ENCODE measurements at regions not wholly inside any gene's neighbourhood (a gene's known extent, or its start where the extent isn't known, plus 50 kb on each side); places are given as distances from the start of the nearest gene placed in this dataset.

DNA sequence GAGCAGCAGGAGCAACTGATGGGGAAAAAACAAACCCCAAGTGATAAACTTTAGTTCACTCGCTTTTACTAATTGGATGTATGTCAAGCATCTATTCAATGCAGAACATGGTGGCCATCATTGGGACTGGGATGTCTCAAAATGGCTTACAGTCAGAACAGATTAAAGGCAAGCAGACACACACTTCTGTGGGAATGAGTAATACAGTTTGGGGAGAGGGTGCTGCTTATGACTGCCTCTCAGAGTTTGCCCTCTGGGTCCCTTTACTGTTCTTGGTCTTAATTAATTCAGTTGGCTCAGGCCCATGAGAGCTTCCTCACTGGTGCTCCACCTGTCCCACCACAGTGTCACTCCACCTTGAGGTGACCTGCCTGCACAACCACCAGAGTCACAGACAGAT lies 119.5 kb downstream of the TBX19 start:
- TF ChIP-seq SREBF2 (IDR thresholded peaks at IDR 0.05) = no peak
- no peak for TF ChIP-seq EP300 (IDR thresholded peaks at IDR 0.05)
- TF ChIP-seq CTCF (IDR thresholded peaks at IDR 0.05) = no peak
- TF ChIP-seq POLR2A (IDR thresholded peaks at IDR 0.05; ENCODE audit: low read length) = no peak
- TF ChIP-seq, protein P1, sequence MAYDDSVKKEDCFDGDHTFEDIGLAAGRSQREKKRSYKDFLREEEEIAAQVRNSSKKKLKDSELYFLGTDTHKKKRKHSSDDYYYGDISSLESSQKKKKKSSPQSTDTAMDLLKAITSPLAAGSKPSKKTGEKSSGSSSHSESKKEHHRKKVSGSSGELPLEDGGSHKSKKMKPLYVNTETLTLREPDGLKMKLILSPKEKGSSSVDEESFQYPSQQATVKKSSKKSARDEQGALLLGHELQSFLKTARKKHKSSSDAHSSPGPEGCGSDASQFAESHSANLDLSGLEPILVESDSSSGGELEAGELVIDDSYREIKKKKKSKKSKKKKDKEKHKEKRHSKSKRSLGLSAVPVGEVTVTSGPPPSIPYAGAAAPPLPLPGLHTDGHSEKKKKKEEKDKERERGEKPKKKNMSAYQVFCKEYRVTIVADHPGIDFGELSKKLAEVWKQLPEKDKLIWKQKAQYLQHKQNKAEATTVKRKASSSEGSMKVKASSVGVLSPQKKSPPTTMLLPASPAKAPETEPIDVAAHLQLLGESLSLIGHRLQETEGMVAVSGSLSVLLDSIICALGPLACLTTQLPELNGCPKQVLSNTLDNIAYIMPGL (CRISPR knock-in tag; IDR thresholded peaks at IDR 0.05; ENCODE audit: borderline replicate concordance) = no peak
- no peak for TF ChIP-seq MAX (IDR thresholded peaks at IDR 0.05)
- TF ChIP-seq SMC3 (IDR thresholded peaks at IDR 0.05) = no peak
- no peak for TF ChIP-seq JUN (IDR thresholded peaks at IDR 0.05)
- no peak for TF ChIP-seq RFX5 (IDR thresholded peaks at IDR 0.05)
- no peak for TF ChIP-seq EHMT2 (IDR thresholded peaks at IDR 0.05; ENCODE audit: low read depth)
- no peak for TF ChIP-seq RAD21 (conservative IDR thresholded peaks at IDR 0.05 in 1 of 2, IDR thresholded peaks at IDR 0.05 in 1 of 2)
- TF ChIP-seq CHD4 (IDR thresholded peaks at IDR 0.05; ENCODE audit: borderline replicate concordance) = no peak
- no peak for TF ChIP-seq CBX2 (IDR thresholded peaks at IDR 0.05; ENCODE audit: borderline replicate concordance, low read depth)
- no peak for TF ChIP-seq PBX3 (IDR thresholded peaks at IDR 0.05)
